Smooth muscle cell (in vitro differentiated cells): ENCODE measurements at regions not wholly inside any gene's neighbourhood (a gene's known extent, or its start where the extent isn't known, plus 50 kb on each side); places are given as distances from the start of the nearest gene placed in this dataset.

Experiments
- DNase-seq: peaks from one replicate; lab custom pipeline; 2025; ENCODE audit not compliant: unreplicated experiment; lab: John Stamatoyannopoulos, UW
- H2AFZ ChIP-seq: fragments of 200-600 bp; sonication (generic); 2 replicates; pipeline ENCODE4 v1.6.0; 2016; ENCODE audit warnings: antibody characterized with exemption, low read depth, mild to moderate bottlenecking
- H3F3A ChIP-seq: fragments of 200-600 bp; sonication (generic); 2 replicates; pipeline ENCODE4 v1.6.0; 2017; ENCODE audit warnings: antibody characterized with exemption, low read depth
- H3K27ac ChIP-seq: fragments of 200-600 bp; sonication (generic); 2 replicates; pipeline ENCODE4 v1.5.1; 2016; ENCODE audit warnings: low read depth, mild to moderate bottlenecking
- H3K27me3 ChIP-seq: fragments of 200-600 bp; sonication (generic); 2 replicates; pipeline ENCODE4 v1.6.1; 2016; ENCODE audit warnings: low read depth, mild to moderate bottlenecking
- H3K36me3 ChIP-seq: fragments of 200-600 bp; sonication (generic); 2 replicates; pipeline ENCODE4 v1.5.1; 2016; ENCODE audit warnings: low read depth
- H3K4me1 ChIP-seq: fragments of 200-600 bp; sonication (generic); 2 replicates; pipeline ENCODE4 v1.5.1; 2016; ENCODE audit warnings: low read depth
- H3K4me2 ChIP-seq: fragments of 200-600 bp; sonication (generic); 2 replicates; pipeline ENCODE4 v1.6.0; 2016; ENCODE audit warnings: mild to moderate bottlenecking
- H3K4me3 ChIP-seq: fragments of 200-600 bp; sonication (generic); 2 replicates; pipeline ENCODE4 v1.5.1; 2016; ENCODE audit warnings: mild to moderate bottlenecking
- H3K79me2 ChIP-seq: fragments of 200-600 bp; sonication (generic); 2 replicates; pipeline ENCODE4 v1.6.0; 2016; ENCODE audit warnings: low read depth, mild to moderate bottlenecking
- H3K9ac ChIP-seq: fragments of 200-600 bp; sonication (generic); 2 replicates; pipeline ENCODE4 v1.6.0; 2016; ENCODE audit warnings: low read depth
- H3K9me3 ChIP-seq: fragments of 200-600 bp; sonication (generic); replicated peaks from 2 replicates; pipeline ENCODE4 v1.5.1; 2016; ENCODE audit warnings: low read depth
- H4K20me1 ChIP-seq: fragments of 200-600 bp; sonication (generic); 2 replicates; pipeline ENCODE4 v1.6.0; 2016; ENCODE audit warnings: low read depth
- WGBS: methylation state at CpG from one replicate; pipeline ENCODE4 v1.1.7; 2016; ENCODE audit warnings: low lambda C conversion rate; 5-methylcytosine and 5-hydroxymethylcytosine counted together
- TF ChIP-seq, protein P1 (sequence below): fragments of 200-600 bp; sonication (generic); IDR thresholded peaks from 2 replicates; pipeline ENCODE4 v1.5.1; 2017; ENCODE audit warnings: borderline replicate concordance, mild to moderate bottlenecking, antibody characterized with exemption; ENCODE audit not compliant: insufficient read depth, poor library complexity, severe bottlenecking

DNA sequence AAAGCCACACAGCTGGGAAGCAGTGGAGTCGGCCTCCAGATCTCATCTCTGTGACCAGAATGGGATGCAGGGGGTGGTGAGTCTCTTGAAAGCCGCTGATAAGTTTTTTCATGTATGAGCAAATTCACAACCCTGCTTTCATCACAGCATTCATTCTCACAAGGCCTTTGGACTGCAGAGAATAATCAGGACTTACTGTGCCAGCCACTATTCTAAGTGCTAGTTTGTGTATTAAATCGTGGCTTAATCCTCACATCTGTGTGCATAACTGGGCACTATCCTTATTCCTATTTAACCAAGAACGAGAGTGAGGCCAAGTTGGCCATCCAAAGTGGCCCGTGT lies 64.2 kb upstream of the POLG start:
- Histone ChIP-seq H3K79me2 (no peaks in the 10 kb centered on the region), H3K9ac (no peak overlapping the region), H3K27ac (no peak overlapping the region), H4K20me1 (no peaks in the 10 kb centered on the region), H3K4me2 (no peak overlapping the region), H3K9me3 (no peaks in the 10 kb centered on the region), H3K4me1 (peaks cover 11% of the 10 kb centered on the region), H3K27me3 (peaks cover 96% of the 10 kb centered on the region), H3F3A (no peaks in the 10 kb centered on the region), H3K4me3 (no peak overlapping the region), H3K36me3 (no peaks in the 10 kb centered on the region), H2AFZ (no peak overlapping the region)
- TF ChIP-seq, protein P1, sequence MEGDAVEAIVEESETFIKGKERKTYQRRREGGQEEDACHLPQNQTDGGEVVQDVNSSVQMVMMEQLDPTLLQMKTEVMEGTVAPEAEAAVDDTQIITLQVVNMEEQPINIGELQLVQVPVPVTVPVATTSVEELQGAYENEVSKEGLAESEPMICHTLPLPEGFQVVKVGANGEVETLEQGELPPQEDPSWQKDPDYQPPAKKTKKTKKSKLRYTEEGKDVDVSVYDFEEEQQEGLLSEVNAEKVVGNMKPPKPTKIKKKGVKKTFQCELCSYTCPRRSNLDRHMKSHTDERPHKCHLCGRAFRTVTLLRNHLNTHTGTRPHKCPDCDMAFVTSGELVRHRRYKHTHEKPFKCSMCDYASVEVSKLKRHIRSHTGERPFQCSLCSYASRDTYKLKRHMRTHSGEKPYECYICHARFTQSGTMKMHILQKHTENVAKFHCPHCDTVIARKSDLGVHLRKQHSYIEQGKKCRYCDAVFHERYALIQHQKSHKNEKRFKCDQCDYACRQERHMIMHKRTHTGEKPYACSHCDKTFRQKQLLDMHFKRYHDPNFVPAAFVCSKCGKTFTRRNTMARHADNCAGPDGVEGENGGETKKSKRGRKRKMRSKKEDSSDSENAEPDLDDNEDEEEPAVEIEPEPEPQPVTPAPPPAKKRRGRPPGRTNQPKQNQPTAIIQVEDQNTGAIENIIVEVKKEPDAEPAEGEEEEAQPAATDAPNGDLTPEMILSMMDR = no peak
- WGBS = 28% methylated on average over 5 of the region's 5 CpGs
- DNase-seq = no peak

DNA sequence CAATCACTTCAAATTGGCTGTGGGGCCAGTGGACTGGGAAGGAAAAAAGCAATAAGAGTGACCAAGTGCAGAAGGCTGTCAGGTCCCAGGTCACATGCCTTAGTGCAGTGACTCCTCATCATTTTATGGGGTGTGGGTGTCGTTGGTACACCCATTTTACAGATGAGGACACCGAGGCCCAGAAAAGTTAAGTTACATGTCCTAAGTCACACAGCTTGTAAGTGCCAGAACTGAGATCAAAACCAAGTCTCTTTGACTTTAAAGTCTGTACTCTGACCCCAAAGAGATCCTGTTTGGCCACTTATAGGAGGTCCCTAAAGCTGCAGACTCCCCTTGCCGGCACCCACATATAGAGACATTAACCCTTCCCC lies 63.0 kb upstream of the POLG start:
- TF ChIP-seq, protein P1 = no peak
- H3K4me2 ChIP-seq = no peak overlapping the region
- no peaks in the 10 kb centered on the region for H3K36me3 ChIP-seq
- no peak for DNase-seq
- no peaks in the 10 kb centered on the region for H3K9me3 ChIP-seq
- H3K4me1 ChIP-seq = peaks cover 11% of the 10 kb centered on the region
- no peaks in the 10 kb centered on the region for H3K79me2 ChIP-seq
- H3K9ac ChIP-seq = no peak overlapping the region
- no peak overlapping the region for H3K27ac ChIP-seq
- H2AFZ ChIP-seq = no peak overlapping the region
- H3K4me3 ChIP-seq = no peak overlapping the region
- H4K20me1 ChIP-seq = no peaks in the 10 kb centered on the region
- 49% methylated on average over 3 of the region's 3 CpGs for WGBS
- H3F3A ChIP-seq = no peaks in the 10 kb centered on the region
- H3K27me3 ChIP-seq = peaks cover 96% of the 10 kb centered on the region

DNA sequence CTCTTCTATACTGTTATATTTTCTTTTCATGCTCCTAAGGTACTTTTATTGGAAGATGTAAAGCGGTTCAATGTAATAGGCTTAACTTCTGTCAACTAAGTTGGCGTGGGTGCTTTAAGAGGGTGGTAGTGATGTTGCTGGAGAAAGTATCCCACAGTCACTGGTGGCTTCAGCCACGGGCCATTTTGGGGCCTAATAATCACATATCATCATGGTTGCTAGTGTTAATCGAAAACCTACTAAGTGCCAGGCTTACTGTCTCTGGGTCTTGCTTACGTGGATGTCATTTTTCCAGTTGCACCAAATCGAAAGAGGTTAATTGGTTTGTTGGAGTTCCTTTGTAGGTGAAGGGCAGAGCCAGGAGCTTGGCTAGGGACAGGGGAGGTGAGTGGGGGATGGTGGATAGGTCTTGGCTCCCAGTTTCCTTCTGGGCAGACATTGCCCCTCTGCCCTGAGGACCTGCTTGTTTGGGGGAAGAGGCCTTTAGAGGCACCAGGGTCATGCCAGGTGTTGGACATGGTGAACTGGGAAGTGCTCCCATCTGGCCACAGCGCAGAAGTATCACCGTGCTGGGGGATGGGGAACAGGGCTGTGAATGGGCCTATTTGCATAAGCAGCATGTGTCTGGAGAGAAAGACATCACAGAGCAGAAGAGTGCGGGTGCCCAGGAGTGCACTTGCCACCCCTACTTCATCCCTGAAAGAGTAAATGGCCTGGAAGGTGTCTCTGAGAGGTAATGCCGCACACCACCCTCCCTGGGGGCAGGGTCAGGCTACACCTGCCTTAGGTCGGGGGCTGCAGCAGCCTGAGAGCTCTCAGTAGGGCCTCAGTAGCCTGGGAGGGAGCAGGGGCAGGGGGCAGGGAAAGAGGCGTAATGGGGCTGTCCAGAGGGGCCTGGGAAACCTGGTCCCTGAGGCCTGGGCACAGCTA lies 62.4 kb upstream of the POLG start:
- H3F3A ChIP-seq = no peaks in the 10 kb centered on the region
- H3K4me2 ChIP-seq = no peak overlapping the region
- no peak overlapping the region for H3K27ac ChIP-seq
- peaks cover 96% of the 10 kb centered on the region for H3K27me3 ChIP-seq
- WGBS = 37% methylated on average over 12 of the region's 12 CpGs
- H3K36me3 ChIP-seq = no peaks in the 10 kb centered on the region
- TF ChIP-seq, protein P1 = no peak
- no peaks in the 10 kb centered on the region for H3K9me3 ChIP-seq
- H4K20me1 ChIP-seq = no peaks in the 10 kb centered on the region
- H3K4me3 ChIP-seq = no peak overlapping the region
- no peak overlapping the region for H2AFZ ChIP-seq
- DNase-seq = no peak
- H3K4me1 ChIP-seq = peaks cover 15% of the 10 kb centered on the region
- no peaks in the 10 kb centered on the region for H3K79me2 ChIP-seq
- no peak overlapping the region for H3K9ac ChIP-seq

DNA sequence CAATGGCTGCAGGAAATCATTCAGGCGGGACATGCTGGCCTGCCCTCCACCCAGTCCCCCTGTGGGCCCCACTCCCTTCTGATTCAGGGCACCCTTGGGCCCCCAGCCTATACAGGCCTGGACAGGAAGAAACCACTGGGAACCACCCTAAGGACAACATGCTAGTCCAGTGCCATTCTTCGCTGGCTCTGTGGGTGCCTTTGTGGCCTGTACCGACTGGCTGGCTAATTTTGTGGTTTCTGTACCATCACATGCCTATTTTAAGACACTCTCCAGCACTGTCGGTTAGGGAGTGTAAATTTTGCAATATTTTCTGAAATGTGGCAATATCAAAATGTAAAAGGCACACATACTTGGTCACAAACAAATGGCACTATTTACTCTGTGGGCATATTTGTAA lies 61.4 kb upstream of the POLG start:
- no peak overlapping the region for H2AFZ ChIP-seq
- DNase-seq = no peak
- TF ChIP-seq, protein P1 = no peak
- no peak overlapping the region for H3K4me2 ChIP-seq
- H3K4me3 ChIP-seq = no peak overlapping the region
- no peak overlapping the region for H3K27ac ChIP-seq
- H3K79me2 ChIP-seq = no peaks in the 10 kb centered on the region
- no peaks in the 10 kb centered on the region for H3K36me3 ChIP-seq
- peaks cover 23% of the 10 kb centered on the region for H3K4me1 ChIP-seq
- WGBS = 44% methylated on average over 4 of the region's 4 CpGs
- H3K27me3 ChIP-seq = peaks cover 93% of the 10 kb centered on the region
- H3K9me3 ChIP-seq = no peaks in the 10 kb centered on the region
- H3K9ac ChIP-seq = no peak overlapping the region
- H4K20me1 ChIP-seq = no peaks in the 10 kb centered on the region
- H3F3A ChIP-seq = no peaks in the 10 kb centered on the region
